RWPE2 (cell line): ENCODE measurements at regions not wholly inside any gene's neighbourhood (a gene's known extent, or its start where the extent isn't known, plus 50 kb on each side); places are given as distances from the start of the nearest gene placed in this dataset.
"Not testable (repeated sequence)": the region's sequence is repeated elsewhere in the genome, so short reads cannot be mapped to it uniquely, and the experiment has no call there.

Experiments used
- ATAC-seq: fragments of 200-7000 bp; cut with Tn5 transposase; 3 replicates; pipeline ENCODE4 v1.9.1; 2021; ENCODE audit warnings: low read depth
- DNase-seq: peaks from one replicate; pipeline ENCODE4 v3.0.0-alpha.2; 2020; ENCODE audit warnings: low spot score
- H3K27ac ChIP-seq: fragments of 450-650 bp; 2 replicates; pipeline ENCODE4 v1.5.1; 2017; ENCODE audit warnings: mild to moderate bottlenecking; ENCODE audit not compliant: poor library complexity, severe bottlenecking
- H3K27me3 ChIP-seq: fragments of 250-450 bp; sonication (Bioruptor Pico); 2 replicates; pipeline ENCODE4 v1.5.1; 2021; ENCODE audit warnings: mild to moderate bottlenecking, moderate library complexity; ENCODE audit not compliant: insufficient read depth, poor library complexity, severe bottlenecking
- H3K36me3 ChIP-seq: fragments of 250-450 bp; sonication (Bioruptor Pico); 2 replicates; pipeline ENCODE4 v1.5.1; 2020; ENCODE audit warnings: low read depth, mild to moderate bottlenecking, moderate library complexity
- H3K4me1 ChIP-seq: fragments of 250-450 bp; sonication (Bioruptor Pico); 2 replicates; pipeline ENCODE4 v1.5.1; 2021; ENCODE audit warnings: mild to moderate bottlenecking, moderate library complexity; ENCODE audit not compliant: insufficient read depth, poor library complexity, severe bottlenecking
- H3K4me3 ChIP-seq: fragments of 250-450 bp; sonication (Bioruptor Pico); 2 replicates; pipeline ENCODE4 v1.5.1; 2021; ENCODE audit warnings: mild to moderate bottlenecking, moderate library complexity; ENCODE audit not compliant: severe bottlenecking
- H3K9me3 ChIP-seq: fragments of 250-450 bp; sonication (Bioruptor Pico); 2 replicates; pipeline ENCODE4 v1.5.1; 2021; ENCODE audit warnings: mild to moderate bottlenecking, moderate library complexity; ENCODE audit not compliant: severe bottlenecking
- TF ChIP-seq, protein P1 (sequence below): fragments of 450-650 bp; IDR thresholded peaks from one replicate; pipeline ENCODE4 v1.5.1; 2017; ENCODE audit warnings: mild to moderate bottlenecking, moderate library complexity; ENCODE audit not compliant: poor library complexity, severe bottlenecking

DNA sequence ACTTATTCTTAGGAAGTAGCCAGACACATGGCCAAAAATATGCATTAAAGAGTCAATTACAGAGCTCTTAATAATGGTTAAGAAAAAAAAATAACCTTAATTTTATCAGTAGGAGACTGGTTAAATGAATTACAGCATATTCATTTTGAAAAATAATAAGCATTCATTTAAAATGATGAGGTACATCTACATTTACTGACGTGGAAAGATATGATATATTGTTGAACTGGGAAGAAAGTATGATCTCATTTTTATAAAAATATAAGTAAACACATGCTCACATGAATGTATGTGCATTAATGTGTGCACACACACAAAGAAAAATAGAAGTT lies 250.3 kb downstream of the ENC1 start:
- H3K9me3 ChIP-seq: no peaks in the 10 kb centered on the region
- ATAC-seq: no peak

DNA sequence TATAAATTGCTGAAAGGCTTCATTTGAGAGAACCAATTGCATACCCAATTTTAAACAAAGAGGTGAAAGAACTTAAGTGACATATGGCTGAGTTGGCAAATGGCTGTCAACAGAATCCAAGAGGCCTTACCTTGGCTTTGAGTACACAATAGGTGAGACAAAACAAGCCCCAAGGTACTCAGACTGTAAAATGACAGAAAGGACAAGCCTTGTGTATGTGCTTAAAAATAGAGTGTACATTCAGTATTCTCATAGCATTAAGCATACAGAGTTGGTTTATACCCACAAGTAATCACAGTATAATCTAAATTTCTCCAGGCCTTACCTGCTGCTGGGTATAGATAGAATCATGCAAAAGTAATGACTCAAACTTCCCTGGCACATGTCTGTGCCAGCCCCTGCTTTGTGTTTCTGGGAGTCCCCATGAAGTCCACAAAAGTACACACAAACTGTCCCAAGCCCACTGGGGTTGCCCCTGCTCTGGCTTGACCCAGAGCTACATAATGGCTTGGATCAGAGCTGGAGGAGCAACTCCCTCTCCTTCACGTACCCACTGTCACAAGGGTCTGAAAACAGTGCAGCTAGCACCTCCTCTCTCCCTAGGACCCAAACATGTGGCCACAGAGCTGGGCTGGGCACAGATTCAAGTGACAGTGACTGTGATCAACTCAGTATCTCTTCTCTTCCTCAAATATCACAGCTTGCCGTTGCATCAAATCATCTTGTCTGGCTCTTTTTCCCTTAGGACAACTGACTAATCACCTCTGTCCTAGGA lies 250.8 kb downstream of the ENC1 start:
- Histone ChIP-seq H3K27me3 (no peaks in the 10 kb centered on the region), H3K36me3 (no peaks in the 10 kb centered on the region), H3K4me3 (no peak overlapping the region), H3K9me3 (no peaks in the 10 kb centered on the region), H3K27ac (peak overlapping the region; percentile 7), H3K4me1 (peaks cover 30% of the 10 kb centered on the region)
- TF ChIP-seq, protein P1, sequence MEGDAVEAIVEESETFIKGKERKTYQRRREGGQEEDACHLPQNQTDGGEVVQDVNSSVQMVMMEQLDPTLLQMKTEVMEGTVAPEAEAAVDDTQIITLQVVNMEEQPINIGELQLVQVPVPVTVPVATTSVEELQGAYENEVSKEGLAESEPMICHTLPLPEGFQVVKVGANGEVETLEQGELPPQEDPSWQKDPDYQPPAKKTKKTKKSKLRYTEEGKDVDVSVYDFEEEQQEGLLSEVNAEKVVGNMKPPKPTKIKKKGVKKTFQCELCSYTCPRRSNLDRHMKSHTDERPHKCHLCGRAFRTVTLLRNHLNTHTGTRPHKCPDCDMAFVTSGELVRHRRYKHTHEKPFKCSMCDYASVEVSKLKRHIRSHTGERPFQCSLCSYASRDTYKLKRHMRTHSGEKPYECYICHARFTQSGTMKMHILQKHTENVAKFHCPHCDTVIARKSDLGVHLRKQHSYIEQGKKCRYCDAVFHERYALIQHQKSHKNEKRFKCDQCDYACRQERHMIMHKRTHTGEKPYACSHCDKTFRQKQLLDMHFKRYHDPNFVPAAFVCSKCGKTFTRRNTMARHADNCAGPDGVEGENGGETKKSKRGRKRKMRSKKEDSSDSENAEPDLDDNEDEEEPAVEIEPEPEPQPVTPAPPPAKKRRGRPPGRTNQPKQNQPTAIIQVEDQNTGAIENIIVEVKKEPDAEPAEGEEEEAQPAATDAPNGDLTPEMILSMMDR: no peak
- no peak for ATAC-seq
- DNase-seq: no peak

More for the DNA sequence above, 250.3 kb downstream of the ENC1 start:
- Histone ChIP-seq H3K4me1 (peaks cover 36% of the 10 kb centered on the region), H3K27ac (peak overlapping the region; percentile 7), H3K4me3 (no peak overlapping the region), H3K27me3 (no peaks in the 10 kb centered on the region), H3K36me3 (no peaks in the 10 kb centered on the region)
- TF ChIP-seq, protein P1: no peak
- DNase-seq: no peak

DNA sequence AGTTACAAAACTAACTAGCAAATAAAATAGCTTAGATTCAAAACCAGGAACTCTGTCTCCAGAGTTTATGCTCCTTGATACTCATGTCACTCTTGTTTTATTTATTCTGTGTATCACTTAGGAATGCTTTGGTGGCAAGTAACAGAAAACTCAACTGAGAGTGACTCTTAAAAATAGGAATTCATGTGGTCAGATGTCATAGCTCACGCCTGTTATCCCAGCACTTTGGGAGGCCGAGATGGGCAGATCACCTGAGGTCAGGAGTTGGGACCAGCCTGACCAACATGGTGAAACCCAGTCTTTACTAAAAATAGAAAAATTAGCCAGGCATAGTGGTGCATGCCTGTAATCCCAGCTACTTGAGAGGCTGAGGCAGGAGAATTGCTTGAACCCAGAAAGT lies 252.1 kb downstream of the ENC1 start:
- peaks cover 26% of the 10 kb centered on the region for H3K4me1 ChIP-seq
- not testable (repeated sequence) for ATAC-seq, H3K27me3 ChIP-seq, H3K36me3 ChIP-seq, H3K4me3 ChIP-seq, H3K27ac ChIP-seq, H3K9me3 ChIP-seq, DNase-seq

DNA sequence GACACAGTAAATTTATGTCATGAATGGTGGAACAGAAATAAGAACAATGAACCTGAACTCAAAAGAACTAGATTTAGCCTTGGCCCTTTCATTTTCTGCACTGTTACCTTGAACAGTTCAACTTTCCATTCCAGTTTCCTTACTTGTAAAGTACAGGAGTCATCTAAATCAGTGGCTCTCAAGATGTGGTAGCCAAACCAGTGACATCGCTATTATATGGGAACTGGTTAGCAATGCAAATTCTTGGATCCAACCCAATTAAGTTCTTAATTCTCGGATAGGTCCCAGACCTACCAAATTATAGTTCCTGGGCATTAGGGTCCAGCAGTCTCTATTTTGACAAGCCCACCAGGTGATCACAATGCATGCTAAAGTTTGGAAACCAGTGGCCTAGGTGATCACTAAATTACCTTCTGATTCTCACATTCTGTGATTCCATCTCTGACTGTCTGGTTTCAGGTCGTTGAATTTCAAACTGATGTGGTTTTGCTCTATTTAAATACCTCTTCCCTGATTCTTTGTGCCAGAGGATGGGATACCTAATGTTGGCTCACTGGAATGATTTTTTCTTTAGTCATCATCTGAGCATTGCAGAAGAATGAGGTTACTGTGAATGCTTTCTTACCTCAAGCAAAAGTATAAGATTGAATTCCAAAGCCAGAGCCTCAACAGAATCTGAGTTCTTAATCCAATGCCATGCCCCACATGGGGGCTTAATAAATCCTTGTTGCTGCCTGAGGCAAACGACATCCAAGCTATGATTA lies 253.8 kb downstream of the ENC1 start:
- TF ChIP-seq, protein P1: peak; percentile 5
- Histone ChIP-seq H3K4me3 (no peak overlapping the region), H3K4me1 (peaks cover 35% of the 10 kb centered on the region), H3K27me3 (no peaks in the 10 kb centered on the region), H3K27ac (peak overlapping the region; percentile 65), H3K36me3 (no peaks in the 10 kb centered on the region), H3K9me3 (no peaks in the 10 kb centered on the region)
- DNase-seq (no peak), ATAC-seq (peak; percentile 90)

DNA sequence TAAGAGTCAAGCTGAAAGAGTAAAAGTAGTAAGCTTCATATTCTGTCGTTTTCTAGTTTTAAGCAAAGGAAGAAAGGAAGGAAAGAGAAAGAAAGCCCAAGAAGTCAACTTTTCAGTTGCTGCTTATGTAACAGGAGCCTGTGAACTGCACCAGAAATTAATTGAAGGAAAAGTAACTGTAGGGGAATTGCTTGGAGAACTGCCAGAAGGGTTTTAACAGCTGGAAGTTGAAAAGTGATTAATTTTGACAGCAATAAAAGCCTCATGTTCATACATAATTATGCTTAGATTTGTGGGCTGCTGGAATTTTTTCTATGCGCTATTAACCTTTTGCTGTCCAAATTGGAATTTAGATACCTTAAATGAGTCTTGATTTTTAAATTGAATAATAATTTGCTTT lies 255.7 kb downstream of the ENC1 start:
- no peaks in the 10 kb centered on the region for H3K36me3 ChIP-seq
- ATAC-seq (no peak), DNase-seq (no peak)
- TF ChIP-seq, protein P1: no peak
- H3K4me3 ChIP-seq: no peak overlapping the region
- no peaks in the 10 kb centered on the region for H3K9me3 ChIP-seq
- peaks cover 32% of the 10 kb centered on the region for H3K4me1 ChIP-seq
- H3K27me3 ChIP-seq: no peaks in the 10 kb centered on the region
- H3K27ac ChIP-seq: no peak overlapping the region
